ENCODE measurements at regions not wholly inside any gene's neighbourhood (a gene's known extent, or its start where the extent isn't known, plus 50 kb on each side); places are given as distances from the start of the nearest gene placed in this dataset.

GRCh38 chr13:65999411-65999810 lies 1230.7 kb downstream of the PCDH9 start:
- Histone ChIP-seq H3K9me3 (ENCODE audit: insufficient read depth, low read depth, low read length) (peaks cover 3% of the 10 kb centered on the region; the same call in 1 of the 2 replicates), H3K27ac (ENCODE audit: low read length) (no peak overlapping the region), H3K27me3 (ENCODE audit: insufficient read depth, low read length) (no peaks in the 10 kb centered on the region), H3K36me3 (ENCODE audit: insufficient read depth, low read depth, low read length) (no peaks in the 10 kb centered on the region), H3K4me3 (ENCODE audit: low read length) (no peak overlapping the region), H3K9ac (ENCODE audit: low read depth, low read length) (no peak overlapping the region), H3K4me1 (ENCODE audit: insufficient read depth, low read length) (no peaks in the 10 kb centered on the region)

GRCh38 chr13:65990684-65991083 lies 1239.5 kb downstream of the PCDH9 start:
- Histone ChIP-seq H3K9ac (ENCODE audit: low read depth, low read length) (no peak overlapping the region), H3K36me3 (ENCODE audit: insufficient read depth, low read depth, low read length) (no peaks in the 10 kb centered on the region), H3K4me1 (ENCODE audit: insufficient read depth, low read length) (no peaks in the 10 kb centered on the region), H3K27ac (ENCODE audit: low read length) (no peak overlapping the region), H3K4me3 (ENCODE audit: low read length) (no peak overlapping the region), H3K9me3 (ENCODE audit: insufficient read depth, low read depth, low read length) (no peaks in the 10 kb centered on the region), H3K27me3 (ENCODE audit: insufficient read depth, low read length) (no peaks in the 10 kb centered on the region)

- no peaks in the 10 kb centered on the region for H3K36me3 ChIP-seq (ENCODE audit: insufficient read depth, low read depth, low read length)
- no peaks in the 10 kb centered on the region for H3K4me1 ChIP-seq (ENCODE audit: insufficient read depth, low read length)
- no peaks in the 10 kb centered on the region for H3K27me3 ChIP-seq (ENCODE audit: insufficient read depth, low read length)
- H3K4me3 ChIP-seq (ENCODE audit: low read length): no peak overlapping the region
- H3K9me3 ChIP-seq (ENCODE audit: insufficient read depth, low read depth, low read length): no peaks in the 10 kb centered on the region
- H3K9ac ChIP-seq (ENCODE audit: low read depth, low read length): no peak overlapping the region
- H3K27ac ChIP-seq (ENCODE audit: low read length): no peak overlapping the region
Measured at GRCh38 chr13:65985612-65986011, 1244.5 kb downstream of the PCDH9 start.

GRCh38 chr13:65977525-65977924 lies 1252.6 kb downstream of the PCDH9 start:
- no peaks in the 10 kb centered on the region for H3K36me3 ChIP-seq (ENCODE audit: insufficient read depth, low read depth, low read length)
- no peak overlapping the region for H3K9ac ChIP-seq (ENCODE audit: low read depth, low read length)
- peaks cover 14% of the 10 kb centered on the region; the same call in 1 of the 2 replicates for H3K9me3 ChIP-seq (ENCODE audit: insufficient read depth, low read depth, low read length)
- H3K27ac ChIP-seq (ENCODE audit: low read length): no peak overlapping the region
- H3K4me1 ChIP-seq (ENCODE audit: insufficient read depth, low read length): no peaks in the 10 kb centered on the region
- H3K4me3 ChIP-seq (ENCODE audit: low read length): no peak overlapping the region
- no peaks in the 10 kb centered on the region for H3K27me3 ChIP-seq (ENCODE audit: insufficient read depth, low read length)

- H3K36me3 ChIP-seq (ENCODE audit: insufficient read depth, low read depth, low read length): no peaks in the 10 kb centered on the region
- no peak overlapping the region for H3K27ac ChIP-seq (ENCODE audit: low read length)
- no peaks in the 10 kb centered on the region for H3K9me3 ChIP-seq (ENCODE audit: insufficient read depth, low read depth, low read length)
- no peaks in the 10 kb centered on the region for H3K27me3 ChIP-seq (ENCODE audit: insufficient read depth, low read length)
- no peak overlapping the region for H3K9ac ChIP-seq (ENCODE audit: low read depth, low read length)
- 0 out of 2 replicates have a peak, but pooled peaks cover 5% of the 10 kb centered on the region for H3K4me1 ChIP-seq (ENCODE audit: insufficient read depth, low read length)
- H3K4me3 ChIP-seq (ENCODE audit: low read length): no peak overlapping the region
Measured at GRCh38 chr13:65971541-65971940, 1258.6 kb downstream of the PCDH9 start.

GRCh38 chr13:65966991-65967451 lies 1263.1 kb downstream of the PCDH9 start:
- H3K27me3 ChIP-seq (ENCODE audit: insufficient read depth, low read length): no peaks in the 10 kb centered on the region
- no peaks in the 10 kb centered on the region for H3K36me3 ChIP-seq (ENCODE audit: insufficient read depth, low read depth, low read length)
- no peak overlapping the region for H3K9ac ChIP-seq (ENCODE audit: low read depth, low read length)
- 0 out of 2 replicates have a peak, but pooled peaks cover 5% of the 10 kb centered on the region for H3K4me1 ChIP-seq (ENCODE audit: insufficient read depth, low read length)
- H3K9me3 ChIP-seq (ENCODE audit: insufficient read depth, low read depth, low read length): no peaks in the 10 kb centered on the region
- H3K4me3 ChIP-seq (ENCODE audit: low read length): no peak overlapping the region
- H3K27ac ChIP-seq (ENCODE audit: low read length): no peak overlapping the region

GRCh38 chr13:65965501-65965900 lies 1264.6 kb downstream of the PCDH9 start:
- no peaks in the 10 kb centered on the region for H3K36me3 ChIP-seq (ENCODE audit: insufficient read depth, low read depth, low read length)
- no peaks in the 10 kb centered on the region for H3K27me3 ChIP-seq (ENCODE audit: insufficient read depth, low read length)
- H3K9me3 ChIP-seq (ENCODE audit: insufficient read depth, low read depth, low read length): no peaks in the 10 kb centered on the region
- H3K27ac ChIP-seq (ENCODE audit: low read length): no peak overlapping the region
- H3K9ac ChIP-seq (ENCODE audit: low read depth, low read length): no peak overlapping the region
- no peak overlapping the region for H3K4me3 ChIP-seq (ENCODE audit: low read length)
- no peaks in the 10 kb centered on the region for H3K4me1 ChIP-seq (ENCODE audit: insufficient read depth, low read length)

- no peak overlapping the region for H3K9ac ChIP-seq (ENCODE audit: low read depth, low read length)
- no peak overlapping the region for H3K4me3 ChIP-seq (ENCODE audit: low read length)
- no peaks in the 10 kb centered on the region for H3K36me3 ChIP-seq (ENCODE audit: insufficient read depth, low read depth, low read length)
- H3K27ac ChIP-seq (ENCODE audit: low read length): no peak overlapping the region
- H3K9me3 ChIP-seq (ENCODE audit: insufficient read depth, low read depth, low read length): no peaks in the 10 kb centered on the region; the same call in 1 of the 2 replicates
- no peaks in the 10 kb centered on the region for H3K27me3 ChIP-seq (ENCODE audit: insufficient read depth, low read length)
- no peaks in the 10 kb centered on the region for H3K4me1 ChIP-seq (ENCODE audit: insufficient read depth, low read length)
Measured at GRCh38 chr13:65964672-65965071, 1265.5 kb downstream of the PCDH9 start.

GRCh38 chr13:65959305-65959704 lies 1270.8 kb downstream of the PCDH9 start:
- H3K4me3 ChIP-seq (ENCODE audit: low read length): no peak overlapping the region
- H3K9ac ChIP-seq (ENCODE audit: low read depth, low read length): no peak overlapping the region
- H3K9me3 ChIP-seq (ENCODE audit: insufficient read depth, low read depth, low read length): peaks cover 5% of the 10 kb centered on the region; the same call in 1 of the 2 replicates
- no peaks in the 10 kb centered on the region for H3K27me3 ChIP-seq (ENCODE audit: insufficient read depth, low read length)
- H3K4me1 ChIP-seq (ENCODE audit: insufficient read depth, low read length): no peaks in the 10 kb centered on the region
- no peaks in the 10 kb centered on the region for H3K36me3 ChIP-seq (ENCODE audit: insufficient read depth, low read depth, low read length)
- no peak overlapping the region for H3K27ac ChIP-seq (ENCODE audit: low read length)

- Histone ChIP-seq H3K36me3 (ENCODE audit: insufficient read depth, low read depth, low read length) (no peaks in the 10 kb centered on the region), H3K9ac (ENCODE audit: low read depth, low read length) (no peak overlapping the region), H3K4me1 (ENCODE audit: insufficient read depth, low read length) (no peaks in the 10 kb centered on the region), H3K27me3 (ENCODE audit: insufficient read depth, low read length) (no peaks in the 10 kb centered on the region), H3K9me3 (ENCODE audit: insufficient read depth, low read depth, low read length) (no peaks in the 10 kb centered on the region), H3K27ac (ENCODE audit: low read length) (no peak overlapping the region), H3K4me3 (ENCODE audit: low read length) (no peak overlapping the region)
Measured at GRCh38 chr13:65946387-65946786, 1283.7 kb downstream of the PCDH9 start.

- H3K36me3 ChIP-seq (ENCODE audit: insufficient read depth, low read depth, low read length): no peaks in the 10 kb centered on the region
- H3K4me3 ChIP-seq (ENCODE audit: low read length): no peak overlapping the region
- H3K27ac ChIP-seq (ENCODE audit: low read length): no peak overlapping the region
- no peaks in the 10 kb centered on the region for H3K27me3 ChIP-seq (ENCODE audit: insufficient read depth, low read length)
- no peaks in the 10 kb centered on the region for H3K4me1 ChIP-seq (ENCODE audit: insufficient read depth, low read length)
- no peaks in the 10 kb centered on the region for H3K9me3 ChIP-seq (ENCODE audit: insufficient read depth, low read depth, low read length)
- H3K9ac ChIP-seq (ENCODE audit: low read depth, low read length): no peak overlapping the region
Measured at GRCh38 chr13:65943708-65944107, 1286.4 kb downstream of the PCDH9 start.

- Histone ChIP-seq H3K4me3 (ENCODE audit: low read length) (no peak overlapping the region), H3K27ac (ENCODE audit: low read length) (no peak overlapping the region), H3K27me3 (ENCODE audit: insufficient read depth, low read length) (no peaks in the 10 kb centered on the region), H3K9ac (ENCODE audit: low read depth, low read length) (no peak overlapping the region), H3K9me3 (ENCODE audit: insufficient read depth, low read depth, low read length) (no peaks in the 10 kb centered on the region), H3K4me1 (ENCODE audit: insufficient read depth, low read length) (no peaks in the 10 kb centered on the region), H3K36me3 (ENCODE audit: insufficient read depth, low read depth, low read length) (no peaks in the 10 kb centered on the region)
Measured at GRCh38 chr13:65943024-65943423, 1287.1 kb downstream of the PCDH9 start.
